HUES48 (cell line): ENCODE measurements at regions not wholly inside any gene's neighbourhood (a gene's known extent, or its start where the extent isn't known, plus 50 kb on each side); places are given as distances from the start of the nearest gene placed in this dataset.

Experiments
- H3K27ac ChIP-seq: one replicate; pipeline ENCODE4 v1.7.0; 2013; ENCODE audit warnings: low read depth, low read length, inconsistent platforms
- H3K27me3 ChIP-seq: 2 replicates; pipeline ENCODE4 v1.6.1; 2013; ENCODE audit warnings: mild to moderate bottlenecking, low read length; ENCODE audit not compliant: control insufficient read depth, insufficient read depth
- H3K36me3 ChIP-seq: 2 replicates; pipeline ENCODE4 v1.6.1; 2013; ENCODE audit warnings: low read length; ENCODE audit not compliant: control insufficient read depth, insufficient read depth
- H3K4me1 ChIP-seq: 2 replicates; pipeline ENCODE4 v1.6.1; 2013; ENCODE audit warnings: mild to moderate bottlenecking, low read length; ENCODE audit not compliant: control insufficient read depth, insufficient read depth
- H3K4me3 ChIP-seq: 2 replicates; pipeline ENCODE4 v1.5.1; 2013; ENCODE audit warnings: mild to moderate bottlenecking, low read depth, low read length
- H3K9ac ChIP-seq: 2 replicates; pipeline ENCODE4 v1.6.1; 2013; ENCODE audit warnings: mild to moderate bottlenecking, low read depth, low read length, moderate library complexity
- H3K9me3 ChIP-seq: 2 replicates; pipeline ENCODE4 v1.6.1; 2013; ENCODE audit warnings: low read length; ENCODE audit not compliant: control insufficient read depth, insufficient read depth

GRCh38 chr1:29523576-29523975, 287.3 kb downstream of the PTPRU start:
- Histone ChIP-seq H3K27me3 (no peaks in the 10 kb centered on the region), H3K36me3 (no peaks in the 10 kb centered on the region), H3K4me1 (no peaks in the 10 kb centered on the region; the same call in 1 of the 2 replicates), H3K27ac (no peak overlapping the region), H3K9me3 (no peaks in the 10 kb centered on the region), H3K4me3 (no peak overlapping the region), H3K9ac (no peak overlapping the region)

- H3K27ac ChIP-seq, result no peak overlapping the region
- no peaks in the 10 kb centered on the region for H3K27me3 ChIP-seq
- H3K9me3 ChIP-seq, result no peaks in the 10 kb centered on the region
- H3K4me1 ChIP-seq, result no peaks in the 10 kb centered on the region; the same call in 1 of the 2 replicates
- H3K9ac ChIP-seq, result no peak overlapping the region
- no peaks in the 10 kb centered on the region for H3K36me3 ChIP-seq
- no peak overlapping the region for H3K4me3 ChIP-seq
Measured at GRCh38 chr1:29523136-29523535, 286.8 kb downstream of the PTPRU start.

DNA sequence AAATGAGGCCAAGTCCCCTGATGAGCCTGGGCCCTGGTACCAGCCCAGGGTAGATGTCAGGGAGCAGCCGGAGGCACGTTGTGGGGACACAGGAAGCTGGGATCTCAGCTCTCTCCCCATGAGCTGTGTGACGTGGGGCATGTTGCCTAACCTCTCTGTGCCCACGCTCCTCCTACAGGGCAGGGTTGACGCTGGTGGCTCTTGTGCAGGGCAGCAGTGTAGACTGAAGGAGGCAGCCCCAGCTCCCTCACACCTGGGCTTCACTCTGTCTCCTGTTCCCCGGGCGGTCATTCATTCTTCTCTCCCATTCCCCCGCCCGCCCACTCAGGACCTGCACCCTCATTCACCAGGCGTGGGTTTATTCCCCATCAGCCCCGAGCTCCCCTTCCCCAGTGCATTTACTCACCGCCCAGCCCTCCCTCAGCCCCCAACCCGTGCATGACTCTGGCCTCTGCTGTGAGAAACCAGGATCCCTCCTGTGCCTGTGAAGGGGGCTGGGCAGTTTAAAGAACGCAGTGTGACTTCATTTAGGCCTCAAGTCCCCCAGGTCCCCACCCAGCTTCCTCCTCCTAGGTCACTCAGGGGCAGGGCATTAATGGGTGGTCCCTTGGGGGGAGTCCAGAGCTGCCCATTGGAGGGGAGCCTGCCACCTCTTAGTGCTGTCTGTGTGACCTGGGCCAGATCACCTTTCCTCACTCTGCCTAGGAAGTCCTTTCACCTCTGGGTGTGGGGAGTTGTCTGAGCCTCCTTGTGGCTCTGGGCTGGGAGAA, 285.7 kb downstream of the PTPRU start:
- Histone ChIP-seq H3K27ac (no peak overlapping the region), H3K4me3 (no peak overlapping the region), H3K9me3 (no peaks in the 10 kb centered on the region), H3K36me3 (no peaks in the 10 kb centered on the region), H3K27me3 (no peaks in the 10 kb centered on the region), H3K9ac (no peak overlapping the region), H3K4me1 (no peaks in the 10 kb centered on the region; the same call in 1 of the 2 replicates)

DNA sequence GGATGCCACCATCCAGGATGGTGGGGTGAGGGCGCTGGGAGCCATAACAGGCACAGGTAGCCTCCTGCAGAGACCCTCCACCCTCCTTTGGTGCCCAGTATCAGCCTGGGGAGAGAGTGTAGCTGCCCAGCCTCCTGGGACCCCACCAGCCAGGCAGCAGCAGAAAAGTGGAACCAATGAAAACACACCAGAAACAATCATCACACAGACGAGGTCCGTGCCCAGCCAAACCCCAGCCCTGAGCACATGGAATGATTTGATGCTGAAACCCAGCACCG, 285.1 kb downstream of the PTPRU start:
- Histone ChIP-seq H3K4me3 (no peak overlapping the region), H3K27me3 (no peaks in the 10 kb centered on the region), H3K27ac (no peak overlapping the region), H3K9me3 (no peaks in the 10 kb centered on the region), H3K4me1 (no peaks in the 10 kb centered on the region; the same call in 1 of the 2 replicates), H3K9ac (no peak overlapping the region), H3K36me3 (no peaks in the 10 kb centered on the region)

- no peaks in the 10 kb centered on the region for H3K36me3 ChIP-seq
- no peaks in the 10 kb centered on the region for H3K9me3 ChIP-seq
- H3K9ac ChIP-seq, result no peak overlapping the region
- H3K4me1 ChIP-seq, result no peaks in the 10 kb centered on the region; the same call in 1 of the 2 replicates
- H3K4me3 ChIP-seq, result no peak overlapping the region
- no peaks in the 10 kb centered on the region for H3K27me3 ChIP-seq
- no peak overlapping the region for H3K27ac ChIP-seq
Measured at GRCh38 chr1:29520571-29521437, 284.5 kb downstream of the PTPRU start.

DNA sequence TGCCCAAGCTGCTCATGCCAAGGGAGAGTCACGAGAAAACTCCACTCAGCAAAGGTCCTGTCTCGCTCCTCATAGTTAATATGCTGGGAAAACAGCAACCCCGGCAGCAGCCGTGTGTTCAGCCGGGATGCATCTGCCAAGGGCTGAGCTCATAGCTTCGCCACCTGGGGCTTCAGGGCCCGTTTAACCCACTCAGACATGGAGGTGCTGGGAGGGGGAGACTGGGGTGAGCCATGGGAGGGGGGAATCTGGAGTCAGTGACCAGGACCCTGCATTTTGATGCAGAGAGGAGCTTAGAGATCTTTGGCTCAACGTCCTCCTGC, 283.4 kb downstream of the PTPRU start:
- no peak overlapping the region for H3K27ac ChIP-seq
- no peaks in the 10 kb centered on the region; the same call in 1 of the 2 replicates for H3K4me1 ChIP-seq
- no peak overlapping the region for H3K9ac ChIP-seq
- H3K4me3 ChIP-seq, result no peak overlapping the region
- H3K9me3 ChIP-seq, result no peaks in the 10 kb centered on the region
- H3K27me3 ChIP-seq, result no peaks in the 10 kb centered on the region
- H3K36me3 ChIP-seq, result no peaks in the 10 kb centered on the region

DNA sequence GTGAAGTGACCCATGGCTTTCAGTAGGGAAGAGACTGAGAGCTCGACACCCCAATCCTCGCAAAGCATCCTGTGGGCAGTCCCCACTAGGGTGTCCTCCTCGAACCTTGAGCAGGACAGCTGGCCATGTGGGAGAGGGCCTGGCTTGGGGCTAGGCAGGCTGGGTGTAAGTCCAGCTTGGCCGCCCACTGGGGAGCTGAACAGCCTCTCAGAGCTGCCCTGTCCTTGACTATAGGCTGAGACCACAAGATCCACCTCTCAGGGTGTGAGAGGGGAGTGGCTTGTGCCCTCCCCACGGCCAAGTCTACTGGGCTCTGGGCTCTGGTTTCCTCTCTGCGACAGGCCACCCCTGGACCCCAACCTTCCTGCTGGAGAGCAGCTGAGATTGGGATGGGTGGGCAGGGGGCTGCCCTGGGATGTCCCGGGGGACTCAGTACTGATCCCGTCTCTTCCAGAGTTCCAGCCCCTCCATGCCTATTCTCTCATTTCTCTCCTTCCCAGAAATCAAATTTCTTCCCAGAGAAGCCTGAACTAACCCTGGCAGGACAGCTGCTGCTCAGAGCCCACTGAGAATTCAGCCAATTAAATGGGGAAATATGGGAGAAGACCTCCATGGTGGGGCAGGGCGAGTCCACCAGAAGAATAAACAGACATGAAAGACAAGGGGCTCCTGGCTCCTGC, 282.9 kb downstream of the PTPRU start:
- Histone ChIP-seq H3K36me3 (no peaks in the 10 kb centered on the region), H3K4me1 (no peaks in the 10 kb centered on the region), H3K27me3 (no peaks in the 10 kb centered on the region), H3K27ac (no peak overlapping the region), H3K4me3 (no peak overlapping the region), H3K9me3 (no peaks in the 10 kb centered on the region), H3K9ac (no peak overlapping the region)

DNA sequence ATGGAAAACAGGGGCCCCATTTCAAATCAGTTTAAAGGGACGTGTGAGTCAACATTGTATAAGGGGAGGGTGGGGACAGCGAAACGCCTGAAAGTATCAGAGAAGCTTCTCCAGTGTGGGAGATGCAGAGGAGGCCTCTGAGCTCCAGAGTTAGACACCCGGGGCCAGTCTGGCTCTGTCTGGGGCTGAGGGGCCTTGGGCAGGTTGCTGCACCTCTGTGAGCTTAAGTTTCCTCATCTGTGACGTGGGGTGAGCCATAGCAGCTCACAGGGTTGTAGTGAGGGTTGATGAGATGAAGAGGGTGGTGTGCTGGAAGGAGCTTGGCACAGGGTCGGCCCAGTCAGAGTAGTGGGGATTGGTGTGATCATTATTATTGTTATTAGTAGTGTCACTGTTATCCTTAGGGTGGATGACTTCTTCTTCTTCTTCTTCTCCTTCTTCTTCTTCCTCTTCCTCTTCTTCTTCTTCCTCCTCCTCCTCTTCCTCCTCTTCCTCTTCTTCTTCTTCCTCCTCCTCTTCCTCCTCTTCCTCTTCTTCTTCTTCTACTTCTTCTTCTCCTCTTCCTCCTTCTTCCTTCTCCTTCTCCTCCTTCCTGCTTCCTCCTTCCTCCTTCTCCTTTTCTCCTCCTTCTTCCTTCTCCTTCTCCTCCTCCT, 282.0 kb downstream of the PTPRU start:
- Histone ChIP-seq H3K9ac (no peak overlapping the region), H3K9me3 (no peaks in the 10 kb centered on the region), H3K4me1 (no peaks in the 10 kb centered on the region), H3K27ac (no peak overlapping the region), H3K36me3 (no peaks in the 10 kb centered on the region), H3K4me3 (no peak overlapping the region), H3K27me3 (no peaks in the 10 kb centered on the region)

DNA sequence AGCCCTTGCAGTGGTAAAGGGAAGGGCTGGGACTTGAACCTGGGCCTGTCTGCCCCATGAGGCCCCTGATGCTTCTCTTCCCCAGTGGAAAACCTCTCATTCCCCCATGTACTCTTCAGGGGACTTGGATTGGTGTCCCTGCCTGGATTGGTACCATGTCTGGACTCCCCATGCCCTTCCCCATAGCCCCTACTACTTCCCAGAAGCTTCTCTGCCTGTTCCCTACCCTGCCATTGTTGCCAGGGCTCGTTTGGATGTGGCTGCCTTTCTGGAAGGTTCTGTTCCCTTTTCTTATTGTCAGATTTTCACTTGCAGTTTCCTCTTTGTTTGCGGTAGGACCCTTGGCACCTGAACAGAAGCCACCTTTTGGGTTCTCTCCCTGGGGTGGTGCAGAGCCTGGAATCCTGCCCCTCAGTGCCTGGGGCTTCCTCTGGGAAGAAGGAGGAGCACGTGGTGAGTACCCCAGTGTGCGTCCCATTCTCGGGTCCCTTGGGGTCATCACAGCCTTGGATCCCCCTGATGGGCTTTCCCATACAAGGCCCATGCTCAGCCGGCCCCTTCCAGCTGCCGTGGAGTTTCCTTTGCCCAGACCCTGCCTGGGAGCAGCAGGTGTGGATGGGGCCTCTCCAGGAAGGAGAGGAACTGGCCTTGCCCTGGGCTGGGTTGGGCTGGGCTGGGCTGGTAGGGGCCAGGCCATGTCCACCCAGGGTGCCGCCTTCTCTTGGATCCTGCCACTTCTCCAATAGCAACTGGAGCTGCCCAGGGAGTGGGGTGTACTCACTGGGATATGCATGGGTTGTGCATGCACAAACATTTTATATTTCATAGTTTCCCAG, 281.1 kb downstream of the PTPRU start:
- no peaks in the 10 kb centered on the region for H3K9me3 ChIP-seq
- no peak overlapping the region for H3K4me3 ChIP-seq
- no peaks in the 10 kb centered on the region for H3K27me3 ChIP-seq
- no peaks in the 10 kb centered on the region for H3K4me1 ChIP-seq
- no peak overlapping the region for H3K9ac ChIP-seq
- H3K36me3 ChIP-seq, result no peaks in the 10 kb centered on the region
- H3K27ac ChIP-seq, result no peak overlapping the region

DNA sequence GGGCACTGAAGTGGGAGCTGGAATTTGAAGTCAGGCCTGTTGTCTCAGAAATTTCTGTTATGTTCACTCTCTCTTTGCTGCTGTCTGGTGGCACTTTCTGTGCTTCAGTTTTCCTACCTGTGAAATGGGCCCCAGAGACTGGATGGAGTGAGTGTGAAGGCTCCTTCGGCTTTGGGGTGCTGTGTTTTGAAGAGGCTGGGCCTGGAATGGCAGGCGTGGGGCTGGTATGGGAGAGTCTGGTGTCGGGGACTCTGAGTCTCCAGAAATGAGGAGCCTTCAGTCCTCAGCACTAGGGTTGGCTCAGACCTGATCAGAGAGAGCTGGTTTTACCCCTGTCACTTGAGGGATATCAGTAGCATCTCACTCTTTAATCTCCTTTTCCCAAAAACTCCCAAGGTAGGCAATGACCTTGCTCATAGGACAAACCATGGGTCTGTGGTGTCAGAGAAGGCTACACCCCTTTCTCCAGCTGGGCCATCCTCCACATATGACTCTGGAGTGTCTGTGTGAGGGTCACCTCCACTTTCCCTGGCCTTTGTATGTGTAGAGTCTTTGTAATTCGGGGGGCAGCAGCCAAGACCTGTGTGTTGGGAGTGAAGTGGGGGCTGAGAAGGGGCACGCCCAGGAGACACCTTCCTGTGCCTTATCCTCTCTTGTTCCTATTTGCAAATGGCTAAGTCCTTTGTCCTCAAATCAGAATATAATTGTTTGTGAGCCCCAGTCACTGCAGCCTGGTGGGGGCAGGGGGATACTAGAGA, 279.9 kb downstream of the PTPRU start:
- Histone ChIP-seq H3K4me3 (no peak overlapping the region), H3K4me1 (no peaks in the 10 kb centered on the region), H3K27me3 (no peaks in the 10 kb centered on the region), H3K9ac (no peak overlapping the region), H3K9me3 (no peaks in the 10 kb centered on the region), H3K27ac (no peak overlapping the region), H3K36me3 (no peaks in the 10 kb centered on the region)
